ENCODE measurements at regions not wholly inside any gene's neighbourhood (a gene's known extent, or its start where the extent isn't known, plus 50 kb on each side); places are given as distances from the start of the nearest gene placed in this dataset.

DNA sequence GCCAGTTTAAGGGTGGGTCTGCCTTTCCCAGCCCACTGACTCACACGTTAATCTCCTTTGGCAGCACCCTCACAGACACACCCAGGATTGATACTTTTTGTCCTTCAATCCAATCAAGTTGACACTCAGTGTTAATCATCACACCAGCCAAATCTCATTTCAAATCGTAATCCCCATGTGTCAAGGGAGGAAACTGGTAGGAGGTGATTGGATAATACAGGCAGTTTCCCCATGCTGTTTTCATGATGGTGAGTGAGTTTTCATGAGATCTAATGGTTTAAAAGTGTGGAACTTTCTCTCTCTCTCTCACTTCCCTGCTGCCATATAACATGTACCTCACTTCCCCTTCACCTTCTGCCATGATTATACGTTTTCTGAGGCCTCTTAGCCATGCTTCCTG lies 647.2 kb upstream of the FRG1 start:
- no peaks in the 10 kb centered on the region for H3K4me1 ChIP-seq (ENCODE audit: control insufficient read depth, insufficient read depth, low read length)
- H3K27me3 ChIP-seq (ENCODE audit: control insufficient read depth, insufficient read depth, low read length): no peaks in the 10 kb centered on the region
- no peaks in the 10 kb centered on the region for H3K9me3 ChIP-seq (ENCODE audit: control insufficient read depth, low read depth, low read length)
- 30% methylated on average over 1 of the region's 3 CpGs for WGBS (ENCODE audit: insufficient coverage, low lambda C conversion rate)
- no peak overlapping the region for H3K27ac ChIP-seq (ENCODE audit: low read length)
- H3K36me3 ChIP-seq (ENCODE audit: control insufficient read depth, insufficient read depth, low read length): no peaks in the 10 kb centered on the region
- no peak for DNase-seq
- H3K4me3 ChIP-seq (ENCODE audit: low read length): no peak overlapping the region

- WGBS (ENCODE audit: insufficient coverage, low lambda C conversion rate): no CpG with 5 or more reads among the region's 3 CpGs
- H3K27ac ChIP-seq (ENCODE audit: low read length): no peak overlapping the region
- H3K27me3 ChIP-seq (ENCODE audit: control insufficient read depth, insufficient read depth, low read length): no peaks in the 10 kb centered on the region
- no peaks in the 10 kb centered on the region for H3K36me3 ChIP-seq (ENCODE audit: control insufficient read depth, insufficient read depth, low read length)
- no peak for DNase-seq
- H3K4me1 ChIP-seq (ENCODE audit: control insufficient read depth, insufficient read depth, low read length): no peaks in the 10 kb centered on the region
- no peak overlapping the region for H3K4me3 ChIP-seq (ENCODE audit: low read length)
- no peaks in the 10 kb centered on the region for H3K9me3 ChIP-seq (ENCODE audit: control insufficient read depth, low read depth, low read length)
These were observed 646.1 kb upstream of the FRG1 start for GRCh38 chr4:189294574-189294973.

DNA sequence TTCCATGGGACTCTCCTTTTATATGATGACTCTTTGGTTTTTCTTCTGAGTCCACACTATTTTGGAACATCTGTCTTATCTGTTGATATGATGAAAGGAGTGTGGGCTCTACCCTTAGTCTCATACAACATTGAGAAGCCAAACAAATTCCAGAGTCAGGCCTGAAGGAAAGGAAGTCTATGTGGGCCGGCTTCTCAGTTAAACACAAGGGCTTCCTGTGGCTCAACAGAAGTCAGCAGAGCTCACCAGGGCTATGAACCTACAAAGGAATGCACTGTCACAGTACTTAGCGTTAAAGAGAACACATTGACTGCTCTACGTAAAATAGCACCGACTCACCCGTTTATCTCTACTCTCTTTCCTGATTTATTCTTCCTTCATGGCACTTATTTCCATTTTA lies 641.0 kb upstream of the FRG1 start:
- Histone ChIP-seq H3K36me3 (ENCODE audit: control insufficient read depth, insufficient read depth, low read length) (no peaks in the 10 kb centered on the region), H3K4me1 (ENCODE audit: control insufficient read depth, insufficient read depth, low read length) (no peaks in the 10 kb centered on the region), H3K27ac (ENCODE audit: low read length) (no peak overlapping the region), H3K9me3 (ENCODE audit: control insufficient read depth, low read depth, low read length) (peaks cover 3% of the 10 kb centered on the region), H3K4me3 (ENCODE audit: low read length) (no peak overlapping the region), H3K27me3 (ENCODE audit: control insufficient read depth, insufficient read depth, low read length) (no peaks in the 10 kb centered on the region)
- WGBS (ENCODE audit: insufficient coverage, low lambda C conversion rate): 83% methylated on average over 4 of the region's 5 CpGs
- no peak for DNase-seq

- Histone ChIP-seq H3K4me1 (ENCODE audit: control insufficient read depth, insufficient read depth, low read length) (no peaks in the 10 kb centered on the region), H3K27me3 (ENCODE audit: control insufficient read depth, insufficient read depth, low read length) (no peaks in the 10 kb centered on the region), H3K4me3 (ENCODE audit: low read length) (no peak overlapping the region), H3K9me3 (ENCODE audit: control insufficient read depth, low read depth, low read length) (peaks cover 3% of the 10 kb centered on the region), H3K36me3 (ENCODE audit: control insufficient read depth, insufficient read depth, low read length) (no peaks in the 10 kb centered on the region), H3K27ac (ENCODE audit: low read length) (no peak overlapping the region)
- no peak for DNase-seq
- 100% methylated on average over 2 of the region's 9 CpGs for WGBS (ENCODE audit: insufficient coverage, low lambda C conversion rate)
These were observed 639.0 kb upstream of the FRG1 start for GRCh38 chr4:189301692-189302091.

DNA sequence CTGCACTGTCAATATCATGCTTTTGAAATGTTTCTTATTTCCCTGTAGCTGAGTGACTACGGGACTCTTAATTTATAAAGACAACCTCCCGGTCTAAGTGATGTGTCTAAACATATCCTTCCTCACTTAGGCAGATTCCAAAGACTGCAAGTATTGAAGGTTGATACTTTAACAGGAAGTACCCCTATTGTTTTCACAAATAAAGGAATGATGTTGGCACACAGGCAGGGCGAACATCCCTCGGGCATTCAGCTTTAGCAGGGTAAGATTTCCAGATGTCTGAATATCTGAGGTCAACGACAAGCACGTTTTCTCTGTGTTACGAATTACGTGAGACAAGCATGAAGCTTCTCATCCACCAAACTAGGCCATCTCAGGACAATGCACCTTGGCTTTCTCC lies 638.0 kb upstream of the FRG1 start:
- Histone ChIP-seq H3K4me1 (ENCODE audit: control insufficient read depth, insufficient read depth, low read length) (no peaks in the 10 kb centered on the region), H3K4me3 (ENCODE audit: low read length) (no peak overlapping the region), H3K27ac (ENCODE audit: low read length) (no peak overlapping the region), H3K27me3 (ENCODE audit: control insufficient read depth, insufficient read depth, low read length) (no peaks in the 10 kb centered on the region), H3K9me3 (ENCODE audit: control insufficient read depth, low read depth, low read length) (peaks cover 7% of the 10 kb centered on the region), H3K36me3 (ENCODE audit: control insufficient read depth, insufficient read depth, low read length) (no peaks in the 10 kb centered on the region)
- WGBS (ENCODE audit: insufficient coverage, low lambda C conversion rate): no CpG with 5 or more reads among the region's 8 CpGs
- DNase-seq: no peak

- Histone ChIP-seq H3K36me3 (ENCODE audit: control insufficient read depth, insufficient read depth, low read length) (no peaks in the 10 kb centered on the region), H3K27ac (ENCODE audit: low read length) (no peak overlapping the region), H3K9me3 (ENCODE audit: control insufficient read depth, low read depth, low read length) (peaks cover 7% of the 10 kb centered on the region), H3K27me3 (ENCODE audit: control insufficient read depth, insufficient read depth, low read length) (no peaks in the 10 kb centered on the region), H3K4me3 (ENCODE audit: low read length) (no peak overlapping the region), H3K4me1 (ENCODE audit: control insufficient read depth, insufficient read depth, low read length) (no peaks in the 10 kb centered on the region)
- no CpG with 5 or more reads among the region's 2 CpGs for WGBS (ENCODE audit: insufficient coverage, low lambda C conversion rate)
- DNase-seq: no peak
These were observed 636.5 kb upstream of the FRG1 start for GRCh38 chr4:189304167-189304566.

GRCh38 chr4:189304809-189305208 lies 635.9 kb upstream of the FRG1 start:
- Histone ChIP-seq H3K27me3 (ENCODE audit: control insufficient read depth, insufficient read depth, low read length) (no peaks in the 10 kb centered on the region), H3K4me1 (ENCODE audit: control insufficient read depth, insufficient read depth, low read length) (no peaks in the 10 kb centered on the region), H3K36me3 (ENCODE audit: control insufficient read depth, insufficient read depth, low read length) (no peaks in the 10 kb centered on the region), H3K9me3 (ENCODE audit: control insufficient read depth, low read depth, low read length) (peaks cover 11% of the 10 kb centered on the region), H3K4me3 (ENCODE audit: low read length) (no peak overlapping the region), H3K27ac (ENCODE audit: low read length) (no peak overlapping the region)
- no CpG with 5 or more reads among the region's 2 CpGs for WGBS (ENCODE audit: insufficient coverage, low lambda C conversion rate)
- no peak for DNase-seq

GRCh38 chr4:189305500-189305899 lies 635.2 kb upstream of the FRG1 start:
- H3K4me3 ChIP-seq (ENCODE audit: low read length): no peak overlapping the region
- H3K36me3 ChIP-seq (ENCODE audit: control insufficient read depth, insufficient read depth, low read length): no peaks in the 10 kb centered on the region
- WGBS (ENCODE audit: insufficient coverage, low lambda C conversion rate): no CpG with 5 or more reads among the region's 3 CpGs
- DNase-seq: no peak
- H3K27ac ChIP-seq (ENCODE audit: low read length): no peak overlapping the region
- H3K9me3 ChIP-seq (ENCODE audit: control insufficient read depth, low read depth, low read length): peaks cover 11% of the 10 kb centered on the region
- H3K27me3 ChIP-seq (ENCODE audit: control insufficient read depth, insufficient read depth, low read length): no peaks in the 10 kb centered on the region
- H3K4me1 ChIP-seq (ENCODE audit: control insufficient read depth, insufficient read depth, low read length): no peaks in the 10 kb centered on the region

DNA sequence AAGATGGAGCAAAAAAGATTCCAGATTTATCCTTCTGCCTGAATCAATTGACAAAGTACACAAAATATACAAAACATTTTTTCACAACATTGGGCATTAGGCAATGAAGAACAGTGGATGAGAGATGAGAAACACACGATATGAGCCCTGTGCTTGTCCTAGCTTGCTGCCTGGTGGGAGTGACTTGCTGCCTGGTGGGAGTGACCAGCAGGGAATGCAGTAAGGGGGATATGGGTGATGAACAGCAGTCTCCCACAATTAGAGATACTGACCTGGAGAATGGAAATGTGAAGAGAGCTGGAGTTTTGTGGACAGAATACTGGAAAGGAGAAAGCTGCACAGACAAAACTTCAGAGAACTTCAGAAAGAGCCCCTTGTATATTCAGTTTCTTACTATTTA lies 629.4 kb upstream of the FRG1 start:
- H3K4me1 ChIP-seq (ENCODE audit: control insufficient read depth, insufficient read depth, low read length): no peaks in the 10 kb centered on the region
- no peaks in the 10 kb centered on the region for H3K27me3 ChIP-seq (ENCODE audit: control insufficient read depth, insufficient read depth, low read length)
- no peak overlapping the region for H3K4me3 ChIP-seq (ENCODE audit: low read length)
- H3K9me3 ChIP-seq (ENCODE audit: control insufficient read depth, low read depth, low read length): peaks cover 11% of the 10 kb centered on the region
- DNase-seq: no peak
- H3K27ac ChIP-seq (ENCODE audit: low read length): no peak overlapping the region
- WGBS (ENCODE audit: insufficient coverage, low lambda C conversion rate): no CpG with 5 or more reads among the region's 1 CpG
- H3K36me3 ChIP-seq (ENCODE audit: control insufficient read depth, insufficient read depth, low read length): no peaks in the 10 kb centered on the region

DNA sequence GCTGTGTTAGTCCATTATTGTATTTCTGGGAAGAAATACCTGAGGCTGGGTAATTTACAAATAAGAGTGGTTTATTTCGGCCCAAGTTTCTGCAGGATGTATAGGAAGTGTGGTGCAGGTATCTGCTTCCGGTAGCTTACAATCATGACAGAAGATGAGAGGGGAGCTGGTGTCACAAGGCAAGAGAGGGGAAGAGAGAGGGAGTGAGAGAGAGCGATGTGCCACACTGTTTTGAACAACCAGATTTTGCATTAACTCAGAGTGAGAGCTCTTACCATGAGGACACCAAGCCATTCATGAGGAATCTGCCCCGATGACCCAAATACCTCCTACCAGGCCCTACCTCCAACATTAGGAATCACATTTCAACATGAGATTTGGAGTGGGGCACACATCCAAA lies 627.6 kb upstream of the FRG1 start:
- no peaks in the 10 kb centered on the region for H3K27me3 ChIP-seq (ENCODE audit: control insufficient read depth, insufficient read depth, low read length)
- H3K36me3 ChIP-seq (ENCODE audit: control insufficient read depth, insufficient read depth, low read length): no peaks in the 10 kb centered on the region
- no peak for DNase-seq
- no peaks in the 10 kb centered on the region for H3K4me1 ChIP-seq (ENCODE audit: control insufficient read depth, insufficient read depth, low read length)
- peaks cover 6% of the 10 kb centered on the region for H3K9me3 ChIP-seq (ENCODE audit: control insufficient read depth, low read depth, low read length)
- no peak overlapping the region for H3K27ac ChIP-seq (ENCODE audit: low read length)
- H3K4me3 ChIP-seq (ENCODE audit: low read length): no peak overlapping the region
- no CpG with 5 or more reads among the region's 4 CpGs for WGBS (ENCODE audit: insufficient coverage, low lambda C conversion rate)

GRCh38 chr4:189313861-189314513 lies 626.7 kb upstream of the FRG1 start:
- no peaks in the 10 kb centered on the region for H3K4me1 ChIP-seq (ENCODE audit: control insufficient read depth, insufficient read depth, low read length)
- WGBS (ENCODE audit: insufficient coverage, low lambda C conversion rate): no CpG with 5 or more reads among the region's 24 CpGs
- DNase-seq: no peak
- H3K4me3 ChIP-seq (ENCODE audit: low read length): no peak overlapping the region
- H3K36me3 ChIP-seq (ENCODE audit: control insufficient read depth, insufficient read depth, low read length): no peaks in the 10 kb centered on the region
- no peaks in the 10 kb centered on the region for H3K27me3 ChIP-seq (ENCODE audit: control insufficient read depth, insufficient read depth, low read length)
- no peak overlapping the region for H3K27ac ChIP-seq (ENCODE audit: low read length)
- H3K9me3 ChIP-seq (ENCODE audit: control insufficient read depth, low read depth, low read length): peaks cover 6% of the 10 kb centered on the region
